HepG2 (cell line): ENCODE measurements at regions not wholly inside any gene's neighbourhood (a gene's known extent, or its start where the extent isn't known, plus 50 kb on each side); places are given as distances from the start of the nearest gene placed in this dataset.

ENCODE experiments used
- ATAC-seq: fragments of 200-7000 bp; cut with Tn5 transposase; 3 replicates; pipeline ENCODE4 v1.9.1; 2020; ENCODE audit warnings: mild to moderate bottlenecking, moderate library complexity
- BruUV-seq: library from RNA; stranded (reverse); fragments of 400-500 nt; replicated peaks from 2 replicates; lab custom pipeline; 2021; lab: Mats Ljungman, UMichigan
- CTCF ChIA-PET: fragments of 300-600 bp; formaldehyde crosslinking; extraction: SDS; loops from one replicate; lab custom pipeline; 2021; ENCODE audit warnings: low total read pairs, inconsistent platforms, low intra/inter-chr PET ratio; lab: Yijun Ruan, JAX
- POLR2A ChIA-PET: fragments of 350-600 bp; sonication (Branson Sonifier 250); formaldehyde crosslinking; loops from one replicate; lab custom pipeline; 2020; ENCODE audit warnings: antibody characterized with exemption, inconsistent platforms; lab: Yijun Ruan, JAX
- DNase-seq: peaks from one replicate; pipeline ENCODE4 v3.0.0-alpha.2; 2015; ENCODE audit warnings: low spot score
- FAIRE-seq: peaks from 3 replicates; lab custom pipeline; 2011; peaks lifted over from hg19 to GRCh38; lab: Jason Lieb, UNC
- H2AFZ ChIP-seq: one replicate; pipeline ENCODE4 v1.6.1; 2011; ENCODE audit warnings: low read length, inconsistent platforms
- H3K27ac ChIP-seq: fragments of 300-600 bp; 3 replicates; pipeline ENCODE4 v1.8.0; 2011; ENCODE audit warnings: mixed run types, mild to moderate bottlenecking, mixed read lengths, low read length, inconsistent platforms; ENCODE audit not compliant: insufficient read depth; ENCODE audit errors: extremely low read length
- H3K27me3 ChIP-seq, 2 experiments: fragments of 200-600 bp in 1 of 2; 2 replicates in 1 of 2; 3 replicates in 1 of 2; pipeline versions ENCODE4 v1.6.0 to v1.8.0; 2011; ENCODE audit warnings: low read length in 2 of 2, mild to moderate bottlenecking in 2 of 2, moderate library complexity in 2 of 2, inconsistent platforms in 1 of 2; ENCODE audit not compliant: insufficient read depth in 2 of 2, control insufficient read depth in 1 of 2
- H3K36me3 ChIP-seq, 2 experiments: fragments of 200-600 bp in 1 of 2; replicated peaks in 1 of 2; 2 replicates in 1 of 2; 3 replicates in 1 of 2; pipeline versions ENCODE4 v1.5.1 to v1.8.0; 2011; ENCODE audit warnings: low read length in 2 of 2, inconsistent platforms in 1 of 2; ENCODE audit not compliant: insufficient read depth in 2 of 2, control insufficient read depth in 1 of 2
- H3K4me1 ChIP-seq: 2 replicates; pipeline ENCODE4 v1.5.1; 2012; ENCODE audit warnings: low read length, inconsistent platforms; ENCODE audit not compliant: insufficient read depth
- H3K4me2 ChIP-seq: 2 replicates; pipeline ENCODE4 v1.6.0; 2011; ENCODE audit warnings: low read depth, low read length, inconsistent platforms
- H3K4me3 ChIP-seq, 3 experiments: fragments of 200-600 bp in 1 of 3; sonication (generic), shearing (Covaris generic) in 1 of 3; replicated peaks in 1 of 3; 2 replicates each; pipeline ENCODE4 v1.5.1; 2011 to 2016; ENCODE audit warnings: low read length in 3 of 3, inconsistent platforms in 2 of 3, low read depth in 2 of 3, mild to moderate bottlenecking in 2 of 3, control low read depth in 1 of 3, mixed read lengths in 1 of 3; ENCODE audit not compliant: insufficient read depth in 1 of 3
- H3K79me2 ChIP-seq: one replicate; pipeline ENCODE4 v1.6.1; 2011; ENCODE audit warnings: low read length, inconsistent platforms; ENCODE audit not compliant: insufficient read depth
- H3K9ac ChIP-seq: 2 replicates; pipeline ENCODE4 v1.6.0; 2011; ENCODE audit warnings: mild to moderate bottlenecking, low read depth, low read length, inconsistent platforms; ENCODE audit not compliant: insufficient read depth
- H3K9me3 ChIP-seq: 2 replicates; pipeline ENCODE4 v1.5.1; 2012; ENCODE audit warnings: mild to moderate bottlenecking, low read length
- H4K20me1 ChIP-seq: 2 replicates; pipeline ENCODE4 v1.6.0; 2011; ENCODE audit warnings: inconsistent platforms, mild to moderate bottlenecking, low read length, moderate library complexity; ENCODE audit not compliant: insufficient read depth
- ADNP ChIP-seq: sonication (generic); formaldehyde crosslinking; IDR thresholded peaks from 2 replicates; pipeline ENCODE4 v1.4.0; 2020; ENCODE audit warnings: missing genetic modification reagents
- ATF5 ChIP-seq: sonication (generic); formaldehyde crosslinking; IDR thresholded peaks from 2 replicates; pipeline ENCODE4 v1.4.0; 2020; ENCODE audit warnings: mild to moderate bottlenecking, low read depth, missing genetic modification reagents
- ATF7 ChIP-seq, 2 experiments: fragments of 450-650 bp in 1 of 2; sonication (generic) in 1 of 2; formaldehyde crosslinking in 1 of 2; IDR thresholded peaks; 2 replicates each; pipeline versions ENCODE4 v1.4.0 to v1.6.1; 2016 to 2020; ENCODE audit warnings: antibody characterized with exemption in 1 of 2, mild to moderate bottlenecking in 1 of 2, missing genetic modification reagents in 1 of 2
- CEBPZ ChIP-seq: IDR thresholded peaks from 2 replicates; pipeline ENCODE4 v1.6.1; 2012; ENCODE audit warnings: low read length, improper control_type of control experiment
- CREBL2 ChIP-seq: sonication (generic); formaldehyde crosslinking; IDR thresholded peaks from 2 replicates; pipeline ENCODE4 v1.8.1; 2023; ENCODE audit warnings: missing genetic modification reagents, mild to moderate bottlenecking, borderline replicate concordance
- GABPA ChIP-seq, 2 experiments: IDR thresholded peaks; 2 replicates each; pipeline ENCODE4 v1.6.1; 2011 to 2016; ENCODE audit warnings: low read depth in 2 of 2, low read length in 1 of 2, missing biosample characterization in 1 of 2, missing genetic modification characterization in 1 of 2
- MNT ChIP-seq: fragments of 450-650 bp; IDR thresholded peaks from 2 replicates; pipeline ENCODE4 v1.6.1; 2016
- NR0B2 ChIP-seq: sonication (generic); formaldehyde crosslinking; IDR thresholded peaks from 2 replicates; pipeline ENCODE4 v1.4.0; 2020; ENCODE audit warnings: mild to moderate bottlenecking, missing genetic modification reagents
- PAWR ChIP-seq: sonication (generic); formaldehyde crosslinking; IDR thresholded peaks from 2 replicates; pipeline ENCODE4 v1.4.0; 2020; ENCODE audit warnings: missing genetic modification reagents, mild to moderate bottlenecking, borderline replicate concordance
- PCBP1 ChIP-seq: fragments of 200-400 bp; formaldehyde crosslinking; IDR thresholded peaks from 2 replicates; pipeline ENCODE4 v1.6.1; 2017; ENCODE audit warnings: mild to moderate bottlenecking, low read depth, low read length, borderline replicate concordance
- SRF ChIP-seq: IDR thresholded peaks from 2 replicates; pipeline ENCODE4 v1.6.1; 2011; ENCODE audit warnings: mild to moderate bottlenecking, low read depth, low read length, moderate library complexity
- ZHX1 ChIP-seq: sonication (generic); formaldehyde crosslinking; IDR thresholded peaks from 2 replicates; pipeline ENCODE4 v1.8.1; 2022; ENCODE audit warnings: low read depth, mild to moderate bottlenecking, missing genetic modification reagents
- ZNF256 ChIP-seq: sonication (generic); formaldehyde crosslinking; conservative IDR thresholded peaks from 2 replicates; pipeline ENCODE4 v1.4.0; 2020; ENCODE audit warnings: missing genetic modification reagents
- ZNF329 ChIP-seq: sonication (generic); formaldehyde crosslinking; IDR thresholded peaks from 2 replicates; pipeline ENCODE4 v1.9.0; 2021; ENCODE audit warnings: low read depth, mild to moderate bottlenecking, missing genetic modification reagents
- WGBS: methylation state at CpG from one replicate; pipeline ENCODE4 v1.1.6; 2017; ENCODE audit warnings: low lambda C conversion rate; 5-methylcytosine and 5-hydroxymethylcytosine counted together
- in situ Hi-C: cut with HindIII; loops from 2 replicates; pipeline ENCODE4 v1.10.0; 2017; ENCODE audit warnings: low pct_unique_long_range_greater_than_20kb; ENCODE audit not compliant: extremely low pct_ligation_motif_present
- intact Hi-C: fragments of 100-400 bp; cut with micrococcal nuclease; formaldehyde crosslinking; loops from one replicate; pipeline ENCODE4 v1.10.0; 2022; ENCODE audit not compliant: unreplicated experiment

GRCh38 chr1:38529391-38529790 lies 330.2 kb downstream of the RRAGC start (continued):
- TF ChIP-seq ATF5, result no peak

- no peak for FAIRE-seq
- in situ Hi-C loops, result no loop called here
- ChIA-PET POLR2A (no interaction called here), CTCF (no interaction called here)
- H3K79me2 ChIP-seq, result no peaks in the 10 kb centered on the region
- no peaks in the 10 kb centered on the region for H4K20me1 ChIP-seq
- 6% methylated on average over 3 of the region's 3 CpGs for WGBS
- no peaks in the 10 kb centered on the region; a peak in 1 of 5 replicates for H3K27me3 ChIP-seq
- no peaks in the 10 kb centered on the region for H3K4me1 ChIP-seq
- H2AFZ ChIP-seq, result no peak overlapping the region
- no peaks in the 10 kb centered on the region for H3K9me3 ChIP-seq
- no peak overlapping the region for H3K4me2 ChIP-seq
- H3K36me3 ChIP-seq, result no peaks in the 10 kb centered on the region
- no TSS peak for BruUV-seq
- intact Hi-C loops, result no loop called here
- no peak for ATAC-seq
- H3K4me3 ChIP-seq, result no peak overlapping the region
- DNase-seq, result no peak
- no peak overlapping the region for H3K9ac ChIP-seq
- H3K27ac ChIP-seq, result no peak overlapping the region
- TF ChIP-seq ADNP (CRISPR knock-in tag) (no peak), MNT (no peak), ZHX1 (CRISPR knock-in tag) (no peak), CEBPZ (no peak), ZNF256 (CRISPR knock-in tag) (no peak), PCBP1 (no peak), ATF7 (IDR thresholded peaks at IDR 0.05) (no peak), ATF7 (CRISPR knock-in tag; IDR thresholded peaks at IDR 0.05) (no peak), SRF (no peak), CREBL2 (CRISPR knock-in tag) (no peak), GABPA (IDR thresholded peaks at IDR 0.05; ENCODE audit: low read depth, low read length) (no peak), GABPA (CRISPR knock-in tag; IDR thresholded peaks at IDR 0.05; ENCODE audit: low read depth) (no peak), PAWR (no peak), NR0B2 (CRISPR knock-in tag) (no peak), ZNF329 (CRISPR knock-in tag) (no peak)
Observed at GRCh38 chr1:38528623-38529022, 330.9 kb downstream of the RRAGC start.
